RCC 7860 (cell line): ENCODE measurements at regions not wholly inside any gene's neighbourhood (a gene's known extent, or its start where the extent isn't known, plus 50 kb on each side); places are given as distances from the start of the nearest gene placed in this dataset.

Experiments
- DNase-seq: peaks from one replicate; pipeline ENCODE4 v3.0.0-alpha.2; 2015; ENCODE audit warnings: low spot score
- FAIRE-seq: peaks from 2 replicates; lab custom pipeline; 2012; peaks lifted over from hg19 to GRCh38; lab: Jason Lieb, UNC

DNA sequence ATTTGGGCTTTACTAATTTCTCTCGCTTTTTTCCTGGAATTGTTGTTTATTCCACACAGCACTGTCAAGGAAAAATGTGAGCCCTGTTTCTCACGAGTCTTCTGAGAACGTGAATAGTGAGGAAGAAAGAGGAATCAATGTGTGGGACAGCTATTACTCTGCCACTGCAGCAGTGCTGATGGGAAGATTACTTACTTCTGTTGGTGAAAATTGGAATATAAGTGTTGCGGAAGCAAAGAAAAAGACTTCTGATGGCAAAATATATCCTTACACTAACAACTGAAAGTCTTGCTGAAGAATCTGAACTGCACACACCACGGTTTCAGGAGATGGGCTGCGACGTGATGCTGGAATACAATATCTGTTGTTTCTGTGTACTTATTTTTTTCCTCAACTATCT lies 884.2 kb downstream of the AACS start:
- FAIRE-seq: no peak

DNA sequence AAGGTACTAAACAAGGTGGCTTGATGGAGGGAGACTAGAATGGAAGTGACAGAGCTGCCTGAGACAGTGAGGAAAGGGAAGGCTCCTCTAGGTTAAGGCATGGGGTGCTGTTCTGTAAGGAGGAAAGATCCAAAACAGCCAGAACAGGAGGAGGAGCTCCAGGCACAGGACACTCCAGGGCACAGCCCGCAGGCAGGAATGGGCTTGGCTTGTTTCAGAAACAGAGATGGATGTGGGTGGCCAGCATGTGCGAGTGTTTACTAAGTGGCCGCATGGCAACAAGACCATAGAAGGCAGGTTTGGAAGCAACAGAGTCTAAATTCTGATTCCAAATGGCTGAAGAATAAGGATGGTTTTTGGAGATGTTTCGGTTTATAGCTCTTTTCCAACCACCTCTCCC lies 889.1 kb downstream of the AACS start:
- no peak for DNase-seq
- no peak for FAIRE-seq

More for the DNA sequence above, 884.2 kb downstream of the AACS start:
- DNase-seq: no peak

DNA sequence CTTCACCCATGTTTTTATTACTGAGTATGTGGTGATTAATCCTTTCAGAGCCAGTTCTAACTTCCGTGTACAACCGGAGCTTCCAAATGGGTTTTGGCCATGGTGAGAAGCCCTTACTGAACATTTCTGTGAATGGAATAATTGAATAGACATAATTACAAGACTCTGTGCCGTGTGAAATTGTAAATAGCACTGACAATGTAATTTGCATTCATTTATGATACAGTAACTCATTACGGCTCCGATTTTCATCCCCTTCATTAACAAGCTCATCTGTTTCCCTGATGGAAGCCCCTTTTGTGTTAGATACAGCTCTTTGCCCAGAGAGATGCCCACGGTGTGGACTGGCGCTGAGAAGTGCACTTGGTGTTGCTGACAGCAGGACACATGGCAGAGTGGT lies 891.0 kb downstream of the AACS start:
- FAIRE-seq (no peak), DNase-seq (no peak)

DNA sequence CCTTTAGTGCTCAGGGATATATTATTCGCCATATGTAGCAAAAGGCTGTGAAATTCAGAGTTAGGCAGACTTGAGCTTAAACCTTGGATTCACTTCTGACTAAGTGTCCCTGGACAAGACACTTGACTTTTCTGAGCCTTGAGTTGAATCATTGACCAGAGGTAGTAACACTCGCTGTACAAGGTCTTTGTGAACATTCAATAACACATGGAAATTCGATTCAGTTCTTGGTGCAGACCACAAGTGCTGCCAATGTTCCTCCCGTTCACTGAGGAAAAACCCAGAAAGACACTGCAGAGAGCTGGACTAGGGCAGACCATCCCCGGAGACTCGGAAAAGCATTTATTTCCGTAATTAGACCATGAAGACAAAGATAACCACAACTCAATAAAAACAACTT lies 901.4 kb downstream of the AACS start:
- DNase-seq: no peak
- FAIRE-seq: no peak

DNA sequence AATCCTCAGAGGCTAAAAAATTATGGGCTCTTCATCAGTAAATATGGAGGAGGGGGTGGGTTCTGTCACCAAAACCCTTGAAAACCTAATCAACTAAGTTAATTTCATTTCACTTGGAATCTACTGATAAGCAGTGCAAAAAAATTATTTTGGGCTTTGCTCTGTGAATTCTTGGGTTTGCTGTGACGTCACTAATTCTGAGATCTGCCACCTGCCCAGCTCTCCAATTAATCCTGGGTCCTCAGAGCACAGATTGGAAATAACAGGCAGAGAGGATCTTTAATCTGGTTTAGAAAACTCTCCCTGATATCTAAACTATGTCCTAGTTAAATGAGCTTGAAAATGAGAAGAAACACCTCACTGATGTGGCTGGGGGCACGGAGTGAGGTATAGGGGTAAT lies 903.2 kb downstream of the AACS start:
- DNase-seq (no peak), FAIRE-seq (no peak)

DNA sequence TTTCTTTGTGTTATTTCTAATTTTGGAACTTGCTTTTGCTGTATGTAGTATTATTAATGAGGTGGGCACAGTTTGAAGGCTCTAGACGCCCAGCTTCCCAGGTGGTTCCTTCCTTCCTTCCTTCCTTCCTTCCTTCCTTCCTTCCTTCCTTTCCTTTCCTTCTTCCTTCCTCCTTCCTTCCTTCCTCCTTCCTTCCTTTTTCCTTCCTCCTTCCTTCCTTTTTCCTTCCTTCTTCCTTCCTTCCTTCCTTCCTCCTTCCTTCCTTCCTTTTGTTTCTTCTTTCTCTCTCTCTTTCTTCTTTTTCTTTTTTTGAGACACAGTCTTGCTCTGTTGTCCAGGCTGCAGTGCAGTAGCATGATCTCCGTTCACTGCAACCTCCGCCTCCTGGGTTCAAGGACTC lies 906.7 kb downstream of the AACS start:
- DNase-seq (no peak), FAIRE-seq (no peak)

DNA sequence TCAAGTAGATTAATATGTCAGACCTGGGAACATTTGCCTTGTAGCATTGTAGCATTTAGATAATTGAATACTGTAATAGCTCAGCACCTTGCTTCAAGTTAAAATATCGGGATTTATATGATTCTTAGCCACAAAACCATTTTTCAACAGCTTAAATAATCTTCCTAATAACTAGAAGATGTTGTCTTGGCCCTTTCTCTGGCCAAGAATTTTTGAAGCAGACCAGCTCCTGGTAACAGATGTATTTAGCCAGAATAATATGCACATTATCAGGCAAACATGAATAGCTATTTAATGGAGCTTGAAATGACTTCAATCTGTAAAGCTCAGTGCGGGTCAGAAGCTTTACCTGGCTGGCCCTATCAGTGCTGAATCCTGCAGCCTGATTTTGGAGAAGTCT lies 913.1 kb downstream of the AACS start:
- no peak for FAIRE-seq
- no peak for DNase-seq

DNA sequence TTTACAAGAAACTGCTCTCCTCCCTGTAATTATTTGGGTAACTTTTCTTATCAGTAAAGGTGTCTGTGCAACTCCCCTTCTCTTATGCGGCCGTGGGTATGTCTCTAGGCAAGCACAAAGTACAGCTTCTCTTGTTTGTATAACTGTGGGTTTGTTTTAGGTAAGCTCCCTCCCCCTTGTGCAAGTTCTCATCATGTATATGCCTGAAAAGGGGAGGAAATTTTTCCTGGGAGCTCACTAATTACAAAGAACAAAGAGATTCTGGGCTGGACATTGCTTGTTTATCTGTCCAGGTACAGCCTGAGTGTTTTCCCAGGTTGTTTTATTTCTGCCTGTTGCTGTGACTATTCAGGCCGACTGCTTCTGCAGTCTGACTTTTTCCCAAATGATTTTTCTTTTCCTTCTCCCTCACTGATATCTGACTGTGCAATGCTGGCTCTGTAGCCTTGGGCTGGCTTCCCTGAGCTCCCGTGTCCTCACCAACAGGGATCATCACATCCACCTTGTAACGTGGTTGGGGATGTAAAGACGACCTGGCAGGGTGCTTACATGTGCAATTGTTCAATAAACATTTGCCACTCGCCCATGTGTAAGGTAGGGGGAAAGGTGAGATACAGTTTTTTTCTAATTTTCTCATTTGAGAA lies 916.5 kb downstream of the AACS start:
- FAIRE-seq: no peak
- DNase-seq: no peak

DNA sequence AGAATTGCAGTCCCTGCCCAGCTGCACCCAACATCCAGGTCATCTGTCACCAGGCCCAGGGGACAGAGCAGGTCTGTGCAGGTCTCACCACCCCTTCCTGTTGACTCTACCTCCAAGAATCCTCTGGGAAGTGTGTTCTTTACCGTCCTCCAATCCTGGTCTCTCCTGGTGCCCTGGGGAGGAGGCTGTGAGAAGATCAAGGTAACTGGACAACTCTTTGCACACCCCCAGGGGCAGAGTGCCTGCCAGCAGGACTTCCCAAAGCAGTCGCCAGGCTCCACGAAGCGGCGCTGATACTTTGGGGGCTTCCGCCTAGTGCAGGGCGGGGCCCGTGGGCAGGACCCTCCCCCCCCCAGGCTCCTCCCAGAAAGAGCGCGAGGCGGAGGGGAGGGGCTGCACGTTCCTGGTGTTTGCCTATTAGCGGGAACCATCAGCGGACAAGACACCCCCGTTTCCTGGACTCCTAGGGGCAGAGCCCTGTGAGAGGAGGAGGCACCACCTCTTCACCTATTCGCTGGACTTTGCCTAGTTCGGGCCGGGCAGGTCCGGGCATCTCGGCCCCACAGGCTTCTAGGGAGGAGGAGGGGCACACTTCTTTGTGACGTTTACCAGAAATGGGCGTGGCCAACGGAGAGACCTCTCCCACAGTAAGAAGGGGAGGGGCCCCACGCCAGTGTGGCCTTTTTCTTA lies 918.0 kb downstream of the AACS start:
- no peak for FAIRE-seq
- DNase-seq: no peak

DNA sequence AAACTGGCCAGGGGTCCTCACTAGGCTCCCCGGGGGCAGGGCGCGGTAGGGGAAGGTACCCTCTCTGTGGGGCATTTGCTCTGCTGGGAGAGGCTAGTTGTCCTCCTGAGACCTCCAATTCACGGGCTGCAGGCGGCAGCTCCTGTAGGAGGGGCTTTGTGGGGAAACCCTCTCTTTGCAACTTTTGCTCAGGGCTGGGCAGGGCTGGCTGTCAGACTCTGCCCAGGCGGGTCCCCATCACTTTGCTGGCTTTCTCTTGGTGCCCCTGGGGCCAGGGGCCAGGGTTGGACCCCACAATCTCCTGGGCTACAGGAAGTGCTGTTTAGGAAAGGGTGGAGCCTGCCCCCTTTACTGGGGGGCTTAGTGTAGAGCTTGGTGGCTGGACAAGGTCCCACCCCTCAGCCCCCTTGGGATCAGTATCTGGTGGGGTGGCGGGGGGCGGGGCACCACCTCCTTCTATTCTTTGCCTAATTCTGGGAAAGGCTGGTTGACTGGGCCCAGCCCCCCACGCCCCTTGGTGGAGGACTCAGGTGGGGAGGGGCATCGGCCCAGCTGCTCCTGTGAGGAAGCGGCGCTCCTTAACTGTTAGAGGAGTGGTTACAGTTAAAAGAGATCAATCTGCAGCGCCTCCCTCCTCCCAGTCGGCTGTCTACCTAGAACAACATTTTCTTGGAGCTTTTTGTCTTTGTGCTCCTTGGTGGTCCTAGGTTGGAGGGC lies 918.7 kb downstream of the AACS start:
- no peak for FAIRE-seq
- DNase-seq: no peak

- DNase-seq: no peak
- FAIRE-seq: no peak
Observed at GRCh38 chr12:125988545-125988944, 923.3 kb downstream of the AACS start.

DNA sequence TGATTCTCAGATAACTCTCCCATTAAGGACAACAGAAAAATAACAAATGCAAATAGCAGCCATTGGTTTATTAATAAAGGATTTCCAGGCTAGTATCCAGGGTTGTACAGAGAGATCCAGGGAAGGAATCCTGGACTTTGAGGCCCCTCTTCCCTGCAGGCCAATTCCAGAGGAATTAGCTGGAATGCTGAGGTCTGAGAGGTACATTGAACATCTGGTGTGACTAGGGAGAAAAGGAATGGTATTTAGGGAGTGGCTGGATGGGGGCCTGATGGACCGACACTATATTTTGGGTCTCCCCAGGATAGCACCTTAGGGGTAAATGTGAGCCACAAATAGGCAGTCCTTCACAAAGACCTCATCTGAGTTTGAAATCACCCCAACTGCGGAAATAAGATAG lies 924.5 kb downstream of the AACS start:
- FAIRE-seq (no peak), DNase-seq (no peak)

DNA sequence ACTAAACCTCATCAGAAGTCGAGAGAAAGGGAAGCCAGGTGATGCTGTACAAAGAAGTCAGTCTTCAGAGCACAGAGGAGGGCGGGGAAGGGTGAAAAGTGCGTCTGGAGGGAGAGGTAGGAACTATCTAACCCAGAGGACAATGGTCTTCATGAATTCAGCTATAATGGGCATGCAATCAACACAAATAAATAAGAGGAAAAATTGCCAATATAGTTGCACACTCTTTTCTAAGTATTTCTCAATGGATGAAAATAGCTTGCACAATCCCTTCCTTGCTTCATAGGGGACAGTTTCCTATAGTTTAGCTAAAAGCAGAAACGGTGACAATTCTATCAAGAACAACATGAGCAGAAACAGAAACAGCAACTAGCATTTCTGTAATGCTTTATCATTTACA lies 931.2 kb downstream of the AACS start:
- no peak for DNase-seq
- no peak for FAIRE-seq

GRCh38 chr12:125999628-126000027 lies 934.4 kb downstream of the AACS start:
- no peak for FAIRE-seq
- DNase-seq: no peak

- no peak for FAIRE-seq
- no peak for DNase-seq
Observed at GRCh38 chr12:126019385-126019784, 954.1 kb downstream of the AACS start.

GRCh38 chr12:126021675-126022074 lies 956.4 kb downstream of the AACS start:
- FAIRE-seq (no peak), DNase-seq (no peak)

- DNase-seq (no peak), FAIRE-seq (no peak)
Observed at GRCh38 chr12:126027825-126028224, 962.6 kb downstream of the AACS start.

GRCh38 chr12:126030573-126030972 lies 965.3 kb downstream of the AACS start:
- DNase-seq (no peak), FAIRE-seq (no peak)

DNA sequence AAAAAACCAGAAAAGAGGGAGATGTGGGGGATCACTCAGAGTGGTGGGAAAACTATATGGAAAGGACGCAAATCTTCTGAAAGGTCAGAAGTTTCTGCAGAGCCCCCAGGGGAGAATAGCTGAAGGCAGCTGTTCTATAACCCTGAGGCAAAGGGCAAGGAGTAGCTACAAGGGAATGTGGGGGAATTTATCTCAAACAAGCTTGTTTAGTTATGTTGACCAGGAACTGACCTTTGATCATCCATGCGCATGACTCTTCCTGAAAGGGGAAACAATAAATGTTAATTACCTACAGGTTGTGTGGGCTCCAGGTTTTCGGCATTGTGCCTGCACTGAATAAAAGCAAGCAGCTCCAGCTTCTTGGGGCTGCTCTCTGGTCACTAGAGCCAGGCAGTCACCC lies 968.5 kb downstream of the AACS start:
- no peak for FAIRE-seq
- no peak for DNase-seq

DNA sequence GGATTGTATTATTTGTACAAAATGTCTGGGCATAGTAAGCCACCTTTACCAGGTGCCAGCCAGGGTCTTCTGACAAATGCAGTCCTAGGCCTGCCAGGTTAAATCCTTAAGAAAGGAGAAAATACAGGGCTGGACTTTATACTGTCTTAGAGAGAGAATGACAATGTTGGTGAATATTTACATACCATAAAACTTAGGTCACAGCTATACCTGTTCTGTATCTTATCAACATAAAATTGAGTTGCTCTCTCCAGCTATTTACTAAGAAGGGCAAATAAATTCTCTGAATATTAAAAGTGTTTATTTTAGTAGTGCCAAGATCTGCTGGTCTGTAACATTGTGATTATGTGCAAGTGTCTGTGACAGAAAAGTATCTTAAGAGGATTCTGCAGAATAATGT lies 971.1 kb downstream of the AACS start:
- DNase-seq (no peak), FAIRE-seq (no peak)

GRCh38 chr12:126038434-126038833 lies 973.2 kb downstream of the AACS start:
- no peak for FAIRE-seq
- no peak for DNase-seq

DNA sequence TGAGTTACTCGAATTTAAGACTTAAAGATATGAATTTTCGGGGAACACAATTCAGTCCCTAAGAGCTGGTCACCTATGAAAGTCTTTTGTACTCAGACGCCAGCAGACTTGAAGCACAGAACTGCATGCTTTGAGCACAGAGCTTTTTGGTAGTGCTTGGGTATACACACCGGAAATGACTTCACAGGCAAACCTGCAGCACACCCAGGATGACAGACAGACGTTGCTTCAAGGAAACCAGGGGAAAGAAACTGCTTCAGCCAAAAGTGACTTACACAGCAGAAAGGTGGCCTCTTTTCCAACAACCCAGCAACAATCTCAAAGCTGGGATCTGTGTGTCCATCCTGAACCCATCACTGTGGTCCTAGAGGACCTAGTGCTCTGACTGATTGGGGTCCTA lies 975.1 kb downstream of the AACS start:
- no peak for FAIRE-seq
- DNase-seq: no peak
